SK-N-SH (cell line): ENCODE measurements at regions not wholly inside any gene's neighbourhood (a gene's known extent, or its start where the extent isn't known, plus 50 kb on each side); places are given as distances from the start of the nearest gene placed in this dataset.

Source experiments
- CTCF ChIA-PET: fragments of 300-600, 350-600 bp; formaldehyde crosslinking; extraction: SDS; loops from one replicate; lab custom pipeline; 2021; lab: Yijun Ruan, JAX
- POLR2A ChIA-PET: fragments of 350-600 bp; sonication (Branson Sonifier 250); formaldehyde crosslinking; extraction: SDS; loops from one replicate; lab custom pipeline; 2020; ENCODE audit warnings: antibody characterized with exemption, inconsistent platforms; lab: Yijun Ruan, JAX
- DNase-seq: peaks from one replicate; pipeline ENCODE4 v3.0.0; 2012
- H2AFZ ChIP-seq: fragments of 200-600 bp; sonication (generic); 2 replicates; pipeline ENCODE4 v1.8.1; 2016; ENCODE audit warnings: antibody characterized with exemption, mild to moderate bottlenecking, low read depth
- H3F3A ChIP-seq: fragments of 200-600 bp; sonication (generic); replicated peaks from 2 replicates; pipeline ENCODE3; 2016; ENCODE audit warnings: antibody characterized with exemption, mild to moderate bottlenecking; ENCODE audit not compliant: insufficient read depth
- H3K27ac ChIP-seq, 2 experiments: fragments of 200-500 bp in 1 of 2; fragments of 200-600 bp in 1 of 2; sonication (Bioruptor generic) in 1 of 2; sonication (generic), shearing (Covaris generic) in 1 of 2; 2 replicates each; pipeline versions ENCODE4 v1.5.1 to v1.6.1; 2014 to 2016; ENCODE audit warnings: low read depth in 2 of 2, inconsistent platforms in 1 of 2, low read length in 1 of 2, mild to moderate bottlenecking in 1 of 2, mixed read lengths in 1 of 2
- H3K27me3 ChIP-seq: fragments of 200-600 bp; sonication (generic), shearing (Covaris generic); 2 replicates; pipeline ENCODE4 v1.6.1; 2016; ENCODE audit warnings: mixed run types; ENCODE audit not compliant: insufficient read depth
- H3K36me3 ChIP-seq, 2 experiments: fragments of 200-500 bp in 1 of 2; fragments of 200-600 bp in 1 of 2; sonication (Bioruptor generic) in 1 of 2; sonication (generic) in 1 of 2; replicated peaks in 1 of 2; 2 replicates each; pipeline versions ENCODE3 to v1.5.1; 2014 to 2016; ENCODE audit warnings: low read length in 1 of 2, mild to moderate bottlenecking in 1 of 2; ENCODE audit not compliant: insufficient read depth in 2 of 2, control insufficient read depth in 1 of 2
- H3K4me1 ChIP-seq, 2 experiments: fragments of 200-500 bp in 1 of 2; fragments of 200-600 bp in 1 of 2; sonication (Bioruptor generic) in 1 of 2; sonication (generic), shearing (Covaris generic) in 1 of 2; 2 replicates each; pipeline versions ENCODE4 v1.5.1 to v1.6.1; 2014 to 2016; ENCODE audit warnings: low read depth in 1 of 2, low read length in 1 of 2, mixed run types in 1 of 2; ENCODE audit not compliant: insufficient read depth in 2 of 2, control insufficient read depth in 1 of 2
- H3K4me2 ChIP-seq: fragments of 200-600 bp; sonication (generic), shearing (Covaris generic); 2 replicates; pipeline ENCODE4 v1.6.1; 2017; ENCODE audit warnings: mixed run types
- H3K4me3 ChIP-seq, 2 experiments: fragments of 200-500 bp in 1 of 2; fragments of 200-600 bp in 1 of 2; sonication (Bioruptor generic) in 1 of 2; sonication (generic), shearing (Covaris generic) in 1 of 2; 2 replicates each; pipeline versions ENCODE4 v1.5.1 to v1.8.1; 2014 to 2016; ENCODE audit warnings: low read depth in 2 of 2, inconsistent platforms in 1 of 2, low read length in 1 of 2, mild to moderate bottlenecking in 1 of 2, mixed read lengths in 1 of 2, moderate library complexity in 1 of 2
- H3K79me2 ChIP-seq: fragments of 200-600 bp; sonication (generic); 2 replicates; pipeline ENCODE4 v1.8.1; 2017; ENCODE audit warnings: mild to moderate bottlenecking; ENCODE audit not compliant: insufficient read depth
- H3K9ac ChIP-seq: fragments of 200-600 bp; sonication (generic); 2 replicates; pipeline ENCODE4 v1.6.1; 2017; ENCODE audit warnings: mixed run types
- H3K9me2 ChIP-seq: fragments of 200-600 bp; sonication (generic); 2 replicates; pipeline ENCODE4 v1.6.1; 2017; ENCODE audit warnings: mixed run types
- H3K9me3 ChIP-seq: fragments of 200-600 bp; sonication (generic); 2 replicates; pipeline ENCODE4 v1.6.1; 2017; ENCODE audit warnings: mixed run types, mild to moderate bottlenecking, moderate library complexity
- H4K20me1 ChIP-seq: fragments of 200-600 bp; sonication (generic); 2 replicates; pipeline ENCODE4 v1.6.1; 2017; ENCODE audit warnings: mild to moderate bottlenecking, mixed run types; ENCODE audit not compliant: insufficient read depth
- CHD2 ChIP-seq: fragments of 150-350 bp; IDR thresholded peaks from 2 replicates; pipeline ENCODE4 v1.6.1; 2018; ENCODE audit warnings: low read length; ENCODE audit not compliant: partially characterized antibody
- CTCF ChIP-seq: fragments of 200-600 bp; sonication (generic); IDR thresholded peaks from 2 replicates; pipeline ENCODE4 v1.6.1; 2017; ENCODE audit warnings: antibody characterized with exemption, mild to moderate bottlenecking, moderate library complexity
- EZH2phosphoT487 ChIP-seq: fragments of 200-600 bp; sonication (generic); IDR thresholded peaks from 2 replicates; pipeline ENCODE4 v1.6.1; 2017; ENCODE audit warnings: low read depth, mixed run types, mild to moderate bottlenecking, antibody characterized with exemption, moderate library complexity, borderline replicate concordance
- FOXM1 ChIP-seq: IDR thresholded peaks from 2 replicates; pipeline ENCODE4 v1.4.0; 2012; ENCODE audit warnings: low read depth, mild to moderate bottlenecking
- GABPA ChIP-seq: IDR thresholded peaks from 2 replicates; pipeline ENCODE4 v1.4.0; 2012; ENCODE audit warnings: low read depth, mild to moderate bottlenecking
- GATA2 ChIP-seq: sonication (generic); formaldehyde crosslinking; IDR thresholded peaks from 2 replicates; pipeline ENCODE4 v1.5.0; 2020; ENCODE audit warnings: mild to moderate bottlenecking, missing genetic modification reagents
- IRF3 ChIP-seq: fragments of 150-350 bp; IDR thresholded peaks from 2 replicates; pipeline ENCODE4 v1.6.1; 2016; ENCODE audit warnings: mild to moderate bottlenecking, low read depth, low read length
- MEF2A ChIP-seq: IDR thresholded peaks from 2 replicates; pipeline ENCODE4 v1.4.0; 2012; ENCODE audit warnings: low read depth, borderline replicate concordance
- MXI1 ChIP-seq: IDR thresholded peaks from 2 replicates; pipeline ENCODE4 v1.6.1; 2012; ENCODE audit warnings: mild to moderate bottlenecking, low read depth, low read length, improper control_type of control experiment
- RAD21 ChIP-seq: IDR thresholded peaks from 2 replicates; pipeline ENCODE4 v1.6.1; 2012; ENCODE audit warnings: mild to moderate bottlenecking, low read length
- RCOR1 ChIP-seq: fragments of 150-350 bp; IDR thresholded peaks from 2 replicates; pipeline ENCODE4 v1.6.1; 2017; ENCODE audit warnings: antibody characterized with exemption, low read length
- REST ChIP-seq: IDR thresholded peaks from 2 replicates; pipeline ENCODE4 v1.6.1; 2012; ENCODE audit warnings: mild to moderate bottlenecking, low read depth, low read length, moderate library complexity
- RFX5 ChIP-seq: IDR thresholded peaks from 2 replicates; pipeline ENCODE4 v1.6.1; 2012; ENCODE audit warnings: mild to moderate bottlenecking, improper control_type of control experiment, low read length
- TCF12 ChIP-seq: IDR thresholded peaks from 2 replicates; pipeline ENCODE4 v1.4.0; 2012
- YY1 ChIP-seq: IDR thresholded peaks from 2 replicates; pipeline ENCODE4 v1.4.0; 2012; ENCODE audit warnings: low read depth, mild to moderate bottlenecking
- WGBS: methylation state at CpG from one replicate; pipeline ENCODE4 v1.1.6; 2017; ENCODE audit warnings: low lambda C conversion rate; 5-methylcytosine and 5-hydroxymethylcytosine counted together
- TF ChIP-seq, protein P1 (sequence below): IDR thresholded peaks from 2 replicates; pipeline ENCODE4 v1.4.0; 2012; ENCODE audit warnings: low read depth
- TF ChIP-seq, protein P2 (sequence below): fragments of 150-350 bp; IDR thresholded peaks from 2 replicates; pipeline ENCODE4 v1.6.1; 2017; ENCODE audit warnings: antibody characterized with exemption, low read length, low read depth, borderline replicate concordance
- TF ChIP-seq, protein P3 (sequence below): IDR thresholded peaks from 2 replicates; pipeline ENCODE4; 2012

GRCh38 chr3:130825762-130826299, 68.1 kb upstream of the ATP2C1 start:
- Histone ChIP-seq H3K9ac (no peak overlapping the region), H3F3A (no peaks in the 10 kb centered on the region), H3K9me3 (no peaks in the 10 kb centered on the region), H3K9me2 (no peaks in the 10 kb centered on the region), H4K20me1 (no peaks in the 10 kb centered on the region), H2AFZ (no peak overlapping the region), H3K36me3 (no peaks in the 10 kb centered on the region), H3K79me2 (no peaks in the 10 kb centered on the region)
- no peak for DNase-seq
- CTCF ChIA-PET: interaction anchor here (1.5 kb wide), 1 partner anchor 10 kb away, joined by 3 read pairs; no protein-coding TSS in a partner anchor
- TF ChIP-seq MXI1 (no peak), EZH2phosphoT487 (no peak), FOXM1 (no peak), GABPA (no peak), MEF2A (no peak), TCF12 (no peak), YY1 (no peak), RAD21 (no peak), CTCF (no peak), CHD2 (no peak), RFX5 (no peak), RCOR1 (no peak)
- TF ChIP-seq, protein P1, sequence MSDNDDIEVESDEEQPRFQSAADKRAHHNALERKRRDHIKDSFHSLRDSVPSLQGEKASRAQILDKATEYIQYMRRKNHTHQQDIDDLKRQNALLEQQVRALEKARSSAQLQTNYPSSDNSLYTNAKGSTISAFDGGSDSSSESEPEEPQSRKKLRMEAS: no peak
- TF ChIP-seq, all 33 proteins: peak for 0
- WGBS: 31% methylated on average over 2 of the region's 2 CpGs
- Histone ChIP-seq H3K27ac (no peak overlapping the region), H3K27me3 (no peaks in the 10 kb centered on the region), H3K4me3 (no peak overlapping the region), H3K4me1 (peaks cover 0 to 6% of the 10 kb centered on the region in 2 experiments; a peak in 1 of 4 replicates), H3K4me2 (no peak overlapping the region)
- POLR2A ChIA-PET: no interaction called here

DNA sequence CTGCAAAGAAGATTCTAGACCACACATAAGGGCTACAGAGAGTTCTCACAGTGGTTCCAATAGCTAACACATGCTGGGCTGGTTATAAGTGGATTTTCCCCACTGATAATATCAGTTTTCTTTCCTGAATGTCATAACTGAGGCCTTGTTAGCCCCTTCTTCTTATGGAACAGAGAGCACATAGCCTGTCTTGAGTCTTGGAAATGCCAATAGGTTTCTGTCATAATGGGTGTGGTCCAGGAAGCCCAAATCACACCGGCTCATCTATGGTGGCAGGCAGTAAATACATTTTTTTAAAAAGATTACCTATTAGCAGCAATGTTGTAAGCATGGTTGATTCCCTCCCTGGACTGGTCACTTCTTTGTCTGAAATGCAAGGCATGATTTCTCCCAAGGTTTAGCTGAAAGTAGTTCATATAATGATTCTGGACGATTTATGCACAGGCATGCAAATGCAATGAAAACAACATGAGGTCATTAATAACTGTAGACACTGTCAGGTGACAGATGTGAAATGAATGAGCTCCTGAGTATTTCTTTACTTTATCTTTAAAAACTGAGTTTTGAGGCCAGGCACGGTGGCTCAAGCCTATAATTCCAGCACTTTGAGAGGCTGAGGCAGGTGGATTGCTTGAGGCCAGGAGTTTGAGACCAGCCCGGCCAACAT, 67.2 kb upstream of the ATP2C1 start:
- ChIA-PET POLR2A (no interaction called here), CTCF (interaction anchor here (1.5 kb wide), 1 partner anchor 9 kb away, joined by 3 read pairs; no protein-coding TSS in a partner anchor)
- Histone ChIP-seq H2AFZ (no peak overlapping the region), H3K36me3 (no peaks in the 10 kb centered on the region), H3K4me1 (peaks cover 0 to 6% of the 10 kb centered on the region in 2 experiments; a peak in 1 of 4 replicates), H3K9me3 (no peaks in the 10 kb centered on the region), H3K79me2 (no peaks in the 10 kb centered on the region), H3F3A (no peaks in the 10 kb centered on the region), H3K27me3 (no peaks in the 10 kb centered on the region), H3K27ac (no peak overlapping the region), H3K4me2 (no peak overlapping the region), H3K9me2 (no peaks in the 10 kb centered on the region), H3K4me3 (no peak overlapping the region), H4K20me1 (no peaks in the 10 kb centered on the region), H3K9ac (no peak overlapping the region)
- WGBS: 56% methylated on average over 4 of the region's 4 CpGs
- no peak for TF ChIP-seq GATA2 (CRISPR knock-in tag)
- TF ChIP-seq IRF3: no peak
- TF ChIP-seq EZH2phosphoT487: no peak
- no peak for TF ChIP-seq REST
- TF ChIP-seq, protein P2, sequence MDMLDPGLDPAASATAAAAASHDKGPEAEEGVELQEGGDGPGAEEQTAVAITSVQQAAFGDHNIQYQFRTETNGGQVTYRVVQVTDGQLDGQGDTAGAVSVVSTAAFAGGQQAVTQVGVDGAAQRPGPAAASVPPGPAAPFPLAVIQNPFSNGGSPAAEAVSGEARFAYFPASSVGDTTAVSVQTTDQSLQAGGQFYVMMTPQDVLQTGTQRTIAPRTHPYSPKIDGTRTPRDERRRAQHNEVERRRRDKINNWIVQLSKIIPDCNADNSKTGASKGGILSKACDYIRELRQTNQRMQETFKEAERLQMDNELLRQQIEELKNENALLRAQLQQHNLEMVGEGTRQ: no peak
- TF ChIP-seq, protein P3, sequence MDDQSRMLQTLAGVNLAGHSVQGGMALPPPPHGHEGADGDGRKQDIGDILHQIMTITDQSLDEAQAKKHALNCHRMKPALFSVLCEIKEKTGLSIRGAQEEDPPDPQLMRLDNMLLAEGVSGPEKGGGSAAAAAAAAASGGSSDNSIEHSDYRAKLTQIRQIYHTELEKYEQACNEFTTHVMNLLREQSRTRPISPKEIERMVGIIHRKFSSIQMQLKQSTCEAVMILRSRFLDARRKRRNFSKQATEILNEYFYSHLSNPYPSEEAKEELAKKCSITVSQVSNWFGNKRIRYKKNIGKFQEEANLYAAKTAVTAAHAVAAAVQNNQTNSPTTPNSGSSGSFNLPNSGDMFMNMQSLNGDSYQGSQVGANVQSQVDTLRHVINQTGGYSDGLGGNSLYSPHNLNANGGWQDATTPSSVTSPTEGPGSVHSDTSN: no peak
- no peak for TF ChIP-seq FOXM1
- no peak for DNase-seq
